Ovary (tissue), 7 donors: ENCODE measurements at regions not wholly inside any gene's neighbourhood (a gene's known extent, or its start where the extent isn't known, plus 50 kb on each side); places are given as distances from the start of the nearest gene placed in this dataset.

Source experiments
- DNase-seq, 5 donors: peaks; one replicate each; pipeline ENCODE4 v3.0.0-alpha.2; 2019 to 2020
- H3K27ac ChIP-seq, 2 donors: fragments of 200-600 bp; one replicate each; pipeline versions ENCODE4 v1.5.1 to v1.8.0; 2019 to 2022
- H3K27me3 ChIP-seq: fragments of 200-600 bp; one replicate; pipeline ENCODE4 v1.8.0; 2022
- H3K36me3 ChIP-seq: fragments of 200-600 bp; sonication (generic); one replicate; pipeline ENCODE4 v1.5.1; 2019
- H3K4me1 ChIP-seq: one replicate; pipeline ENCODE4 v1.8.1; 2013; ENCODE audit warnings: mild to moderate bottlenecking, moderate library complexity; ENCODE audit not compliant: insufficient read depth
- H3K4me3 ChIP-seq: fragments of 200-600 bp; sonication (generic); one replicate; pipeline ENCODE4 v1.5.1; 2017
- H3K9me3 ChIP-seq, 2 donors: fragments of 200-600 bp in 1 of 2; sonication (generic) in 1 of 2; one replicate each; pipeline versions ENCODE4 v1.5.1 to v1.8.1; 2013 to 2019; ENCODE audit warnings: mild to moderate bottlenecking in 1 of 2, moderate library complexity in 1 of 2
- EP300 ChIP-seq: sonication (generic); formaldehyde crosslinking; IDR thresholded peaks from one replicate; pipeline ENCODE4 v1.6.1; 2017; ENCODE audit warnings: antibody characterized with exemption
- POLR2A ChIP-seq: fragments of 450-650 bp; IDR thresholded peaks from one replicate; pipeline ENCODE4 v1.6.1; 2017; ENCODE audit warnings: antibody characterized with exemption, mild to moderate bottlenecking, moderate library complexity
- WGBS, 3 donors: extraction: QIAGEN DNeasy Blood & Tissue Kit in 1 of 3; methylation state at CpG; one replicate each; pipeline versions ENCODE4 v1.1.5 to v1.1.7; 2013 to 2017; 5-methylcytosine and 5-hydroxymethylcytosine counted together
- intact Hi-C, 4 donors: fragments of 100-400 bp; cut with DNase I; formaldehyde crosslinking; loops; one replicate each; pipeline versions ENCODE4 v1.11.0 to v1.15.1; 2022 to 2023
- TF ChIP-seq, protein P1 (sequence below), 3 donors: fragments of 450-650 bp in 2 of 3; fragments of 200-600 bp in 1 of 3; IDR thresholded peaks; one replicate each; pipeline versions ENCODE4 v1.5.1 to v1.8.0; 2016 to 2022; ENCODE audit warnings: antibody characterized with exemption in 3 of 3, mild to moderate bottlenecking in 1 of 3
- donor health status: DM: no; HTN: no; CAD: no; lungs with moderate emphysema.
- donor health status: DM: no; HTN: no; CAD: no.
- donor health status: Bipolar disorder and iron deficiency.
- donor health status: DM: no; HTN: no; CAD: no.
- donor health status: DM: yes; HTN: yes; CAD: no.

DNA sequence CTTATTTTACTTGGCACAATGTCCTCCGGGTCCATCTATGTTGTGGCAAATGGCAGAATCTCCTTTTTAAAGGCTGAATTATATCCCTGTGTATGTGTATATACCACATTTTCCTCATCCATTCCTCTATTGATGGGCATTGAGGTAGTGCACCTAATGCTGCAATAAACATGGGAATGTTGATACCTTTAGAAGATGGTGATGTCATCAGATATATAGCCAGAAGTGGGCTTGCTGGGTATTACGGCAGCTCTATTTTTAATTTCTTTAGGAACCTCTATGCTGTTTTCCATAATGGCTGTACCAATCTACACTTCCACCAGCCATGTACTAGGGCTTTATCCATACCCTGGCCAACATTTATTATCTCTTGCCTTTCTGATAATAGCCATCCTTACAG is 315.7 kb downstream of the FOXA2 start:
- Histone ChIP-seq H3K27ac (no peak overlapping the region), H3K4me1 (no peaks in the 10 kb centered on the region), H3K36me3 (no peaks in the 10 kb centered on the region), H3K4me3 (no peak overlapping the region), H3K9me3 (no peaks in the 10 kb centered on the region), H3K27me3 (no peaks in the 10 kb centered on the region)
- WGBS, 3 donors = 90 to 93% (median 90%) methylated on average over 2 of the region's 2 CpGs
- intact Hi-C loops = no loop called here
- DNase-seq = no peak
- TF ChIP-seq, protein P1, sequence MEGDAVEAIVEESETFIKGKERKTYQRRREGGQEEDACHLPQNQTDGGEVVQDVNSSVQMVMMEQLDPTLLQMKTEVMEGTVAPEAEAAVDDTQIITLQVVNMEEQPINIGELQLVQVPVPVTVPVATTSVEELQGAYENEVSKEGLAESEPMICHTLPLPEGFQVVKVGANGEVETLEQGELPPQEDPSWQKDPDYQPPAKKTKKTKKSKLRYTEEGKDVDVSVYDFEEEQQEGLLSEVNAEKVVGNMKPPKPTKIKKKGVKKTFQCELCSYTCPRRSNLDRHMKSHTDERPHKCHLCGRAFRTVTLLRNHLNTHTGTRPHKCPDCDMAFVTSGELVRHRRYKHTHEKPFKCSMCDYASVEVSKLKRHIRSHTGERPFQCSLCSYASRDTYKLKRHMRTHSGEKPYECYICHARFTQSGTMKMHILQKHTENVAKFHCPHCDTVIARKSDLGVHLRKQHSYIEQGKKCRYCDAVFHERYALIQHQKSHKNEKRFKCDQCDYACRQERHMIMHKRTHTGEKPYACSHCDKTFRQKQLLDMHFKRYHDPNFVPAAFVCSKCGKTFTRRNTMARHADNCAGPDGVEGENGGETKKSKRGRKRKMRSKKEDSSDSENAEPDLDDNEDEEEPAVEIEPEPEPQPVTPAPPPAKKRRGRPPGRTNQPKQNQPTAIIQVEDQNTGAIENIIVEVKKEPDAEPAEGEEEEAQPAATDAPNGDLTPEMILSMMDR (IDR thresholded peaks at IDR 0.05) = no peak
- no peak for TF ChIP-seq EP300
- no peak for TF ChIP-seq POLR2A

DNA sequence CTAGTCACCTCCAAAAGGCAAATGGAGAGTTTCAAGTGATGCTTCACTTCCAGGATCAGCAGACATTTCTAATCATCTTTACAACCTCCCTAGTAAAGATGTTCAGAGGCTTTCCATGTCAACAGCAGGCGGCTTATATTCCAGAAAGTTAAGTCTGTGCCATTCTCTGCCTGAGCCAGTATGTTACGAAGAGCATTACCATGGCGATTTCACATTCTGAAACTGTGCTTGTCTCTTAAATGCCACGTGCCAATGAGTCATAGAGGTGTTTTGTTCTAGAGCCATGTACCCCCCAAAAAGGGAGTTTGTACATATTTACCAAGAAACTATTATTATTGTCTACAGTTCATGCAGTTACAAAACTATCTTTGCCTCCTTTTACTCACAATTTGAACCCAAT is 319.5 kb downstream of the FOXA2 start:
- H3K36me3 ChIP-seq = no peaks in the 10 kb centered on the region
- 74 to 84% (median 74%) methylated on average over 4 of the region's 4 CpGs for WGBS, 3 donors
- no peaks in the 10 kb centered on the region for H3K9me3 ChIP-seq
- intact Hi-C loops = no loop called here
- no peak overlapping the region for H3K4me3 ChIP-seq
- H3K27ac ChIP-seq = no peak overlapping the region
- H3K27me3 ChIP-seq = no peaks in the 10 kb centered on the region
- no peak for DNase-seq
- TF ChIP-seq POLR2A (no peak), EP300 (no peak)
- TF ChIP-seq, protein P1 (IDR thresholded peaks at IDR 0.05) = no peak
- no peaks in the 10 kb centered on the region for H3K4me1 ChIP-seq

DNA sequence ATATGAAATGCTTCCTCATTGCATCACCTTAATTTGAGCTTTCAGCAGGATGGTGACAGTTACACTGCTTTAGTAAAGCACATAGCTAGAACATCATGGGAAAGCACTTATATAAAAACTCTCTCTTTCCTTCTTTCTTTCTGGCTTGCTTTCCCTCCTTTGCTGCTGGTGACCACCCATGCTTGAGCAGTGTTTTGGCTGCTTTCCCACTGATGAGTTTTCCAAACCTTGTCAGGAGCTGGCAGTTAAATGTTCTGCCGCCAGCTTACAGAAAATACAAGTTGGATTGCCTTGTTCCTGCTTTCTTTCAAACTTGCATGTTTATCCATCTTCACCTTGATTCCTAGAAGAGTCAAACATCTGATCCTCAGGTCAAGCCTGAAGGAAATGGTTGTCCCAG is 323.9 kb downstream of the FOXA2 start:
- TF ChIP-seq EP300 = no peak
- TF ChIP-seq, protein P1 (IDR thresholded peaks at IDR 0.05) = no peak
- TF ChIP-seq POLR2A = no peak
- WGBS, 3 donors = 28 to 36% (median 29%) methylated on average over 1 of the region's 1 CpG
- Histone ChIP-seq H3K4me1 (no peaks in the 10 kb centered on the region), H3K27ac (no peak overlapping the region), H3K4me3 (no peak overlapping the region), H3K9me3 (no peaks in the 10 kb centered on the region), H3K36me3 (no peaks in the 10 kb centered on the region), H3K27me3 (no peaks in the 10 kb centered on the region)
- intact Hi-C loops = no loop called here
- no peak for DNase-seq

DNA sequence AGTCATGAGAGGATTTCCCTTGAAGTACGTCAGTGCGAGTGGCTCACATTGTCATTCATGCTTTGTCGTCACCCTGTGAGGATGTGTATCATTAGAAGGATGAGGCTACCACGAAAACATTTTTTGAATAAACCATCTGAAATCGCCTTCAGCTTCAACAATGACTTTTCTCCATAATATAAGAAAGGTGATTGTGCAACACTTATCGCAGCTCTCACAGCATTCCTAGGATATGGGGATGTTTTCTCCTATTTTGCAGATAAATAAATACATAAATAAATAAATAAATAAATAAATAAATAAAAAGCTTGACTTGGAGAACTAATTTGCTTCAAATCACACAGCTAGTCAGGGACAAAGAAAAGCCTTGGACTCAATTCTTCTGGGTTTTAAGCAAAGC is 326.5 kb downstream of the FOXA2 start:
- intact Hi-C loops = no loop called here
- Histone ChIP-seq H3K36me3 (no peaks in the 10 kb centered on the region), H3K27ac (no peak overlapping the region), H3K9me3 (no peaks in the 10 kb centered on the region), H3K4me3 (no peak overlapping the region), H3K4me1 (no peaks in the 10 kb centered on the region), H3K27me3 (no peaks in the 10 kb centered on the region)
- 78 to 88% (median 84%) methylated on average over 6 of the region's 6 CpGs for WGBS, 3 donors
- DNase-seq = no peak
- no peak for TF ChIP-seq POLR2A
- TF ChIP-seq, protein P1 (IDR thresholded peaks at IDR 0.05) = no peak
- no peak for TF ChIP-seq EP300
